SK-N-SH treated with all-trans-retinoic acid at 6 μM for 48 hours (cell line): ENCODE measurements at regions not wholly inside any gene's neighbourhood (a gene's known extent, or its start where the extent isn't known, plus 50 kb on each side); places are given as distances from the start of the nearest gene placed in this dataset.

Experiments
- ARNTL ChIP-seq: fragments of 450-650 bp; formaldehyde crosslinking; IDR thresholded peaks from 2 replicates; pipeline ENCODE4 v1.5.0; 2020; ENCODE audit warnings: low read depth, mild to moderate bottlenecking, moderate library complexity, borderline replicate concordance
- CSDC2 ChIP-seq: fragments of 250-450 bp; sonication (Bioruptor Pico); IDR thresholded peaks from 2 replicates; pipeline ENCODE4 v1.5.0; 2020; ENCODE audit warnings: mild to moderate bottlenecking, moderate library complexity
- CSRNP3 ChIP-seq: fragments of 250-450 bp; sonication (Bioruptor Pico); IDR thresholded peaks from 2 replicates; pipeline ENCODE4 v1.5.1; 2021; ENCODE audit warnings: mild to moderate bottlenecking, moderate library complexity
- GLIS3 ChIP-seq: fragments of 250-450 bp; sonication (Bioruptor Pico); IDR thresholded peaks from 2 replicates; pipeline ENCODE4 v1.5.0; 2020; ENCODE audit warnings: mild to moderate bottlenecking, moderate library complexity
- ISL1 ChIP-seq: fragments of 250-450 bp; sonication (Bioruptor Pico); IDR thresholded peaks from 2 replicates; pipeline ENCODE4 v2.1.2; 2022; ENCODE audit warnings: mild to moderate bottlenecking, moderate library complexity
- PPARA ChIP-seq: fragments of 250-450 bp; sonication (Bioruptor Pico); IDR thresholded peaks from 2 replicates; pipeline ENCODE4 v1.5.0; 2020; ENCODE audit warnings: mild to moderate bottlenecking, borderline replicate concordance
- RARB ChIP-seq: fragments of 250-450 bp; sonication (Bioruptor Pico); IDR thresholded peaks from 2 replicates; pipeline ENCODE4 v1.8.0; 2021; ENCODE audit warnings: mild to moderate bottlenecking, moderate library complexity
- SNAI2 ChIP-seq: fragments of 250-450 bp; sonication (Bioruptor Pico); IDR thresholded peaks from 2 replicates; pipeline ENCODE4 v1.5.0; 2020; ENCODE audit warnings: mild to moderate bottlenecking, moderate library complexity
- ZC3H10 ChIP-seq: fragments of 250-450 bp; sonication (Bioruptor Pico); IDR thresholded peaks from 2 replicates; pipeline ENCODE4 v1.5.1; 2021; ENCODE audit warnings: mild to moderate bottlenecking, moderate library complexity
- ZFP3 ChIP-seq: fragments of 250-450 bp; sonication (Bioruptor Pico); IDR thresholded peaks from 2 replicates; pipeline ENCODE4 v1.5.0; 2020; ENCODE audit warnings: mild to moderate bottlenecking, moderate library complexity
- ZFP30 ChIP-seq: fragments of 450-650 bp; formaldehyde crosslinking; IDR thresholded peaks from 2 replicates; pipeline ENCODE4 v1.5.0; 2022; ENCODE audit warnings: mild to moderate bottlenecking, moderate library complexity
- ZNF565 ChIP-seq: fragments of 450-650 bp; formaldehyde crosslinking; conservative IDR thresholded peaks from 2 replicates; pipeline ENCODE4 v1.5.0; 2020; ENCODE audit warnings: low read depth, mild to moderate bottlenecking, moderate library complexity
- ZNF70 ChIP-seq: fragments of 450-650 bp; formaldehyde crosslinking; IDR thresholded peaks from 2 replicates; pipeline ENCODE4 v1.5.0; 2020; ENCODE audit warnings: mild to moderate bottlenecking, moderate library complexity
- ZNF8 ChIP-seq: fragments of 450-650 bp; formaldehyde crosslinking; IDR thresholded peaks from 2 replicates; pipeline ENCODE4 v1.5.0; 2020; ENCODE audit warnings: mild to moderate bottlenecking, moderate library complexity

GRCh38 chr1:182122256-182122912, 60.9 kb upstream of the ZNF648 start:
- TF ChIP-seq CSDC2 (CRISPR knock-in tag): no peak
- TF ChIP-seq ZNF565: no peak
- no peak for TF ChIP-seq ARNTL (CRISPR knock-in tag)
- no peak for TF ChIP-seq ZFP3 (CRISPR knock-in tag)
- TF ChIP-seq ZFP30 (CRISPR knock-in tag): no peak
- no peak for TF ChIP-seq SNAI2 (CRISPR knock-in tag)
- no peak for TF ChIP-seq RARB (CRISPR knock-in tag)
- TF ChIP-seq ZC3H10 (CRISPR knock-in tag): no peak
- no peak for TF ChIP-seq CSRNP3 (CRISPR knock-in tag)
- no peak for TF ChIP-seq PPARA
- TF ChIP-seq ISL1 (CRISPR knock-in tag): no peak
- no peak for TF ChIP-seq ZNF70 (CRISPR knock-in tag)
- TF ChIP-seq GLIS3 (CRISPR knock-in tag): no peak
- TF ChIP-seq ZNF8 (CRISPR knock-in tag): no peak
